OCI-LY7 (cell line): ENCODE measurements at regions not wholly inside any gene's neighbourhood (a gene's known extent, or its start where the extent isn't known, plus 50 kb on each side); places are given as distances from the start of the nearest gene placed in this dataset.
"Not testable (repeated sequence)": the region's sequence is repeated elsewhere in the genome, so short reads cannot be mapped to it uniquely, and the experiment has no call there.

ENCODE experiments used
- BruUV-seq: library from RNA; stranded (reverse); fragments of 400-500 nt; replicated peaks from 2 replicates; lab custom pipeline; 2021; lab: Mats Ljungman, UMichigan
- CTCF ChIA-PET: fragments of 300-600 bp; sonication (Branson Sonifier 250); formaldehyde crosslinking; loops from one replicate; lab custom pipeline; 2022; ENCODE audit warnings: antibody characterized with exemption; ENCODE audit not compliant: unreplicated experiment; lab: Charles Lee
- POLR2A ChIA-PET: fragments of 300-600 bp; sonication (Branson Sonifier 250); formaldehyde crosslinking; loops from one replicate; lab custom pipeline; 2022; ENCODE audit warnings: antibody characterized with exemption; lab: Charles Lee
- DNase-seq: peaks from one replicate; pipeline ENCODE4 v3.0.0-alpha.2; 2015; ENCODE audit warnings: low spot score
- H2AFZ ChIP-seq: fragments of 200-600 bp; sonication (generic), shearing (Covaris generic); 2 replicates; pipeline ENCODE4 v1.6.1; 2014; ENCODE audit warnings: mild to moderate bottlenecking, antibody characterized with exemption, low read length, moderate library complexity
- H3K27ac ChIP-seq: fragments of 200-600 bp; sonication (generic); 2 replicates; pipeline ENCODE4 v1.5.1; 2014; ENCODE audit warnings: mixed run types, low read depth, mild to moderate bottlenecking, moderate library complexity, low read length, inconsistent platforms; ENCODE audit not compliant: poor library complexity, severe bottlenecking
- H3K36me3 ChIP-seq: fragments of 200-600 bp; sonication (generic); 2 replicates; pipeline ENCODE4 v1.6.1; 2014; ENCODE audit warnings: mild to moderate bottlenecking, antibody characterized with exemption, low read length, moderate library complexity, mixed read lengths; ENCODE audit not compliant: insufficient read depth
- H3K4me1 ChIP-seq: fragments of 200-600 bp; sonication (generic); 2 replicates; pipeline ENCODE4 v1.5.1; 2014; ENCODE audit warnings: mild to moderate bottlenecking, low read length; ENCODE audit not compliant: insufficient read depth, poor library complexity, severe bottlenecking
- H3K4me2 ChIP-seq: fragments of 200-600 bp; sonication (generic); 2 replicates; pipeline ENCODE4 v1.6.1; 2014; ENCODE audit warnings: mild to moderate bottlenecking, low read length
- H3K4me3 ChIP-seq: fragments of 200-600 bp; sonication (generic); 2 replicates; pipeline ENCODE4 v1.5.1; 2014; ENCODE audit warnings: mild to moderate bottlenecking, low read depth, low read length; ENCODE audit not compliant: poor library complexity, severe bottlenecking
- H3K79me2 ChIP-seq: fragments of 200-600 bp; sonication (generic); 2 replicates; pipeline ENCODE4 v1.6.1; 2016; ENCODE audit warnings: low read depth, mild to moderate bottlenecking, low read length, moderate library complexity, mixed read lengths; ENCODE audit not compliant: insufficient read depth
- H3K9me2 ChIP-seq: fragments of 200-600 bp; sonication (generic); 2 replicates; pipeline ENCODE4 v1.6.1; 2016; ENCODE audit warnings: mild to moderate bottlenecking, low read length, mixed read lengths; ENCODE audit not compliant: insufficient read depth
- H3K9me3 ChIP-seq: fragments of 200-600 bp; sonication (generic); 2 replicates; pipeline ENCODE4 v1.6.1; 2014; ENCODE audit warnings: mild to moderate bottlenecking, mixed run types, low read length, mixed read lengths
- H4K20me1 ChIP-seq: fragments of 200-600 bp; sonication (generic); 2 replicates; pipeline ENCODE4 v1.6.1; 2014; ENCODE audit warnings: mild to moderate bottlenecking, antibody characterized with exemption, low read length, moderate library complexity, mixed read lengths; ENCODE audit not compliant: insufficient read depth
- CTCF ChIP-seq: fragments of 200-600 bp; sonication (generic); conservative IDR thresholded peaks from 2 replicates; pipeline ENCODE4 v1.5.1; 2014; ENCODE audit warnings: mild to moderate bottlenecking, antibody characterized with exemption, low read length, moderate library complexity, mixed read lengths
- EZH2phosphoT487 ChIP-seq: fragments of 200-600 bp; sonication (generic); IDR thresholded peaks from 2 replicates; pipeline ENCODE4 v1.6.1; 2018; ENCODE audit warnings: low read depth, borderline replicate concordance, mild to moderate bottlenecking, mixed run types, antibody characterized with exemption, low read length, moderate library complexity, mixed read lengths
- intact Hi-C: fragments of 100-400 bp; cut with micrococcal nuclease; formaldehyde crosslinking; loops from one replicate; pipeline ENCODE4 v1.10.0; 2022; ENCODE audit not compliant: unreplicated experiment

GRCh38 chr4:138460477-138461414 lies 218.6 kb upstream of the SLC7A11 start:
- H3K4me1 ChIP-seq: no peaks in the 10 kb centered on the region
- H3K27ac ChIP-seq: no peak overlapping the region
- no peaks in the 10 kb centered on the region for H3K9me2 ChIP-seq
- no peak overlapping the region for H3K4me2 ChIP-seq
- no peak overlapping the region for H3K4me3 ChIP-seq
- ChIA-PET POLR2A (interaction anchor here (2.0 kb wide), 1 partner anchor 8 kb away, joined by 10 read pairs; no protein-coding TSS in a partner anchor), CTCF (no interaction called here)
- TF ChIP-seq EZH2phosphoT487 (no peak), CTCF (no peak)
- no TSS peak for BruUV-seq
- H3K36me3 ChIP-seq: no peaks in the 10 kb centered on the region
- H3K9me3 ChIP-seq: no peaks in the 10 kb centered on the region
- no peak overlapping the region for H2AFZ ChIP-seq
- intact Hi-C loops: no loop called here
- H4K20me1 ChIP-seq: no peaks in the 10 kb centered on the region
- DNase-seq: no peak
- no peaks in the 10 kb centered on the region for H3K79me2 ChIP-seq

DNA sequence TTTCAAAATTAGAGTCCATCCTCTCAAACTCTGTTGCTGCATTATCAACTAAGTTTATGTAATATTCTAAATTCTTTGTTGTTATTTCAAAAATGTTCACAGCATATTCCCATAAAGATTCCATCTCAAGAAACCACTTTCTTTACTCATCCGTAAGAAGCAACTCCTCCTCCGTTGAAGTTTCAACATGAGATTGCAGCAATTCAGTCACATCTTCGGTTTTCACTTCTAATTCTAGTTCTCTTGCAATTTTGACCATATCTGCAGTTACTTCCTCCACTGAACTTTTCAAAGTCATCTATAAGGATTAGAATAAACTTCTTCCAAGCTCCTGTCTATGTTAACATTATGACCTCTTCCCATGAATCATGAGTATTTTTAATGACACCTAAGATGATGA lies 216.6 kb upstream of the SLC7A11 start:
- CTCF ChIA-PET: no interaction called here
- POLR2A ChIA-PET: interaction anchor here (2.0 kb wide), 1 partner anchor 10 kb away, joined by 10 read pairs; no protein-coding TSS in a partner anchor

DNA sequence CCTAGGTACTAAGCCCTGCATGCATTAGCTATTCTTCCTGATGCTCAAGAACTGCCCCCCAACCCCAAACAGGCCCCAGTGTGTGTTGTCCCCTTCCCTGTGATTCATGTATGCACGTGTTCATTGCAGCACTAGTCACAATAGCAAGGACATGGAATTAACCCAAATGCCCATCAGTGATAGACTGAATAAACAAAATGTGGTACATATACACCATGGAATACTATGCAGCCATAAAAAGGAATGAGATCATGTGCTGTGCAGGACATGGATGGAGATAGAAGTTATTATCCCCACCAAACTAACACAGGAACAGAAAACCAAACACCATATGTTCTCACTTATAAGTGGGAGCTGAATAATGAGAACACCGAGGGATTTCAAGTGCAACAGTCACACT lies 214.2 kb upstream of the SLC7A11 start:
- POLR2A ChIA-PET, DNase-seq: not testable (repeated sequence)

More for the DNA sequence above, 216.6 kb upstream of the SLC7A11 start:
- H3K4me2 ChIP-seq: no peak overlapping the region
- H3K9me2 ChIP-seq: no peaks in the 10 kb centered on the region
- no peaks in the 10 kb centered on the region for H3K79me2 ChIP-seq
- H3K4me3 ChIP-seq: no peak overlapping the region
- BruUV-seq: no TSS peak
- intact Hi-C loops: no loop called here
- no peaks in the 10 kb centered on the region for H3K9me3 ChIP-seq
- TF ChIP-seq EZH2phosphoT487: no peak
- no peak for TF ChIP-seq CTCF
- no peaks in the 10 kb centered on the region for H3K4me1 ChIP-seq
- H3K36me3 ChIP-seq: no peaks in the 10 kb centered on the region
- DNase-seq: no peak
- no peak overlapping the region for H2AFZ ChIP-seq
- H3K27ac ChIP-seq: no peak overlapping the region
- no peaks in the 10 kb centered on the region for H4K20me1 ChIP-seq

More for the DNA sequence above, 214.2 kb upstream of the SLC7A11 start:
- H3K9me3 ChIP-seq, H3K4me2 ChIP-seq, H3K4me3 ChIP-seq, H3K4me1 ChIP-seq, H2AFZ ChIP-seq, intact Hi-C loops, H4K20me1 ChIP-seq, H3K79me2 ChIP-seq, H3K36me3 ChIP-seq, H3K27ac ChIP-seq, BruUV-seq, CTCF ChIA-PET, H3K9me2 ChIP-seq: not testable (repeated sequence)
